ENCODE measurements at regions not wholly inside any gene's neighbourhood (a gene's known extent, or its start where the extent isn't known, plus 50 kb on each side); places are given as distances from the start of the nearest gene placed in this dataset.

- TF ChIP-seq, protein P1, sequence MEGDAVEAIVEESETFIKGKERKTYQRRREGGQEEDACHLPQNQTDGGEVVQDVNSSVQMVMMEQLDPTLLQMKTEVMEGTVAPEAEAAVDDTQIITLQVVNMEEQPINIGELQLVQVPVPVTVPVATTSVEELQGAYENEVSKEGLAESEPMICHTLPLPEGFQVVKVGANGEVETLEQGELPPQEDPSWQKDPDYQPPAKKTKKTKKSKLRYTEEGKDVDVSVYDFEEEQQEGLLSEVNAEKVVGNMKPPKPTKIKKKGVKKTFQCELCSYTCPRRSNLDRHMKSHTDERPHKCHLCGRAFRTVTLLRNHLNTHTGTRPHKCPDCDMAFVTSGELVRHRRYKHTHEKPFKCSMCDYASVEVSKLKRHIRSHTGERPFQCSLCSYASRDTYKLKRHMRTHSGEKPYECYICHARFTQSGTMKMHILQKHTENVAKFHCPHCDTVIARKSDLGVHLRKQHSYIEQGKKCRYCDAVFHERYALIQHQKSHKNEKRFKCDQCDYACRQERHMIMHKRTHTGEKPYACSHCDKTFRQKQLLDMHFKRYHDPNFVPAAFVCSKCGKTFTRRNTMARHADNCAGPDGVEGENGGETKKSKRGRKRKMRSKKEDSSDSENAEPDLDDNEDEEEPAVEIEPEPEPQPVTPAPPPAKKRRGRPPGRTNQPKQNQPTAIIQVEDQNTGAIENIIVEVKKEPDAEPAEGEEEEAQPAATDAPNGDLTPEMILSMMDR (IDR thresholded peaks at IDR 0.05) = no peak
- TF ChIP-seq EZH2 (IDR thresholded peaks at IDR 0.05; ENCODE audit: borderline replicate concordance, insufficient read depth, low read depth, low read length, poor library complexity, severe bottlenecking) = no peak
Observed at GRCh38 chr20:7505835-7506221, 434.4 kb downstream of the HAO1 start.

All from B cell (primary cell).